ENCODE measurements at regions not wholly inside any gene's neighbourhood (a gene's known extent, or its start where the extent isn't known, plus 50 kb on each side); places are given as distances from the start of the nearest gene placed in this dataset.

- no peak overlapping the region for H3K4me3 ChIP-seq (ENCODE audit: control insufficient read depth, low read depth, low read length)
- TF ChIP-seq CTCF (conservative IDR thresholded peaks at IDR 0.05; ENCODE audit: control insufficient read depth, insufficient read depth, low read depth, low read length): peak; percentile 42
- peak; percentile 14 for DNase-seq (ENCODE audit: low read depth)
Observed at GRCh38 chr2:12990523-12990922, 273.8 kb downstream of the TRIB2 start.

GRCh38 chr2:12998685-12999084 lies 281.9 kb downstream of the TRIB2 start:
- no peak overlapping the region for H3K4me3 ChIP-seq (ENCODE audit: control insufficient read depth, low read depth, low read length)
- no peak for DNase-seq (ENCODE audit: low read depth)
- TF ChIP-seq CTCF (conservative IDR thresholded peaks at IDR 0.05; ENCODE audit: control insufficient read depth, insufficient read depth, low read depth, low read length): no peak

DNA sequence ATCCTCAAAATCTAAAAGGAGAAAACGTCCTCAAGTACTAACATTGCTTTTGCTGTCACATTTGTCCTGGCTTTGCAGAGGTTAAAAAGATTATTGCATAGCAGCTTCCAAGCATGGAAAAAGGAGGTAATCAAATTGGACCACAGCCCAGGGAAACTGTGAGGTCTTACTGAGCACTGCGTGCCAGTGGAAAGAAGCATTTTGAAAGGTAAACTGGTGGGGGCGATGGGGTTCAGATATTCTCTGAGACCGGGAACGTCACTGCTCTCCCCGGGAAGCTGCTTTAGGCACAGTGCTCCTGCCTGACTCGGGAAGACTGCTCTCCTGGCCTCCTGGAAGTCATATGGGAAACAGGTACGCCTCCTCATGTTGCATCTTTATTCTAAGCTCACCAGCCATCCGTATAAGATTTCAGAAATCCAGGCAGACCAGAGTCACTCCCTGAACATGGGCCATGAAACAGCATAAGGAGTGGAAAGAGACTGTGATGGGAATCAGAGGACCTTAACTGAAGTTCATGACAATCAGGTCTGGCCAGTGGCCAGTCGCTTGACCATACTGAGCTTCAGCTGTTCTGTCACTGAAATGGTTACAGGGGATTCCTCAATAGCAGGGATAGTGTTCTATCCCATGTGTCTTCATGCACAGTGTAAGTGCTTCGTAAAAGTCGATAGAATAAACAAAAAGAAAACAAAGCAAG lies 284.1 kb downstream of the TRIB2 start:
- no peak overlapping the region for H3K4me3 ChIP-seq (ENCODE audit: control insufficient read depth, low read depth, low read length)
- no peak for TF ChIP-seq CTCF (conservative IDR thresholded peaks at IDR 0.05; ENCODE audit: control insufficient read depth, insufficient read depth, low read depth, low read length)
- peak; percentile 23 for DNase-seq (ENCODE audit: low read depth)

GRCh38 chr2:13001408-13001807 lies 284.7 kb downstream of the TRIB2 start:
- no peak for DNase-seq (ENCODE audit: low read depth)
- no peak overlapping the region for H3K4me3 ChIP-seq (ENCODE audit: control insufficient read depth, low read depth, low read length)
- TF ChIP-seq CTCF (conservative IDR thresholded peaks at IDR 0.05; ENCODE audit: control insufficient read depth, insufficient read depth, low read depth, low read length): no peak

DNA sequence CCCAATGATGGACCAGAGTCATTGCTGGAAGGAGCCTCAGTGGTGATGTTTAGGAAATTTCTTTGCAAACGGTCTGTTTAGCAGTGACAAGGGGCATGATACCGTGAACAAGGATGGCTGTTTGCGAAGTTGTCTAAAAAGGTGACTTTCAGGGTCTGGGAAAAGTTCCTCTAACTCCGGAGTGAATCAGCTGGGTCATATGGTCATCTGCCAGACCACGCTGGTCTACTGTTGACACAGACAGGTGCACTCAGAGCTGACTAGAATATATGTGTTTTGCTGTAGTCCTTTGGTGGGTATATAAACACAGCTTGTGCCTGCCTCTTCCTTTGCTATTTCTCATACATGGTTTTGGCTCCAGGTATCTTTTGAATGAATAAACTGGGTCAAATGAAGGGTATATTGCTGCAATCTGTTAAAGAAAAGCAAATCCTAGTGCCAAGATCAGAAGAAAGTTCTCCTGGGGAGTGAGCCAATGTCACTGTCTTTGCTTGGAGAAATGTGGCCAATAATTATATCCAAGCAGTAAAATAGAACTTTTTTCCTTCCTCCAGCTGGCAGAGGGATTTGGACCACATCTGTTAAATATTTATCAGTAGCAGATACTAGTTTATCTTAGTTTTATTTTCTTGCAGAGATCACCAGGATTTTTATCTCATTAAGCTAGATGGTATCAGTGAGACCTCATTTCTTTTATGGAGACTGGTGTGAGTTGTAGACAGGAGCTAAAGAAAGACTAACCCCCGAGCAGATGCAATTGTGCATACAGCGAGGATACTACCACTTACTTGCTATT lies 286.0 kb downstream of the TRIB2 start:
- no peak overlapping the region for H3K4me3 ChIP-seq (ENCODE audit: control insufficient read depth, low read depth, low read length)
- no peak for DNase-seq (ENCODE audit: low read depth)
- no peak for TF ChIP-seq CTCF (conservative IDR thresholded peaks at IDR 0.05; ENCODE audit: control insufficient read depth, insufficient read depth, low read depth, low read length)

DNA sequence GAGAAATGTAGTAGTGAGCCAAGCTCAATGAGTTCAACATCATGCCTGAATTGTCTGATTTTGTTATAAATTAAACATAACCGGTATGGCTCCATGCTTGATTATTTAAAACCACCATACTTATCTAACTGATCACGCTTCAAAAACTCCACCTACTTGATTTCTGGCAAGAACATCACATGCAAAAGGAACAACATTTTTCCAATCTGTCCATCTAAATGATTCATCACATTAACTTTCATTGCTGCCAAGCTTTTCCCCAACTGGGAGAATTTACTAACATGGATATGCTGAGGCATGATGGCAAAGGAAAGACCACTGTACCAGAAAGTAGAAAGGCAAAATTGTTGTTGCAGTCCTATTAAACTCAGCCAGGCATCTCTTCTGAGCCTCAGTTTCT lies 286.8 kb downstream of the TRIB2 start:
- DNase-seq (ENCODE audit: low read depth): peak; percentile 21
- no peak overlapping the region for H3K4me3 ChIP-seq (ENCODE audit: control insufficient read depth, low read depth, low read length)
- TF ChIP-seq CTCF (conservative IDR thresholded peaks at IDR 0.05; ENCODE audit: control insufficient read depth, insufficient read depth, low read depth, low read length): no peak

All from fibroblast of mammary gland (primary cell).